Activated T-cell treated with anti-CD3 and anti-CD28 coated beads for 48 hours (primary cell): ENCODE measurements at regions not wholly inside any gene's neighbourhood (a gene's known extent, or its start where the extent isn't known, plus 50 kb on each side); places are given as distances from the start of the nearest gene placed in this dataset.
"Not testable (repeated sequence)": the region's sequence is repeated elsewhere in the genome, so short reads cannot be mapped to it uniquely, and the experiment has no call there.

Experiments
- DNase-seq: peaks from one replicate; pipeline ENCODE4 v3.0.0-alpha.2; 2020; ENCODE audit warnings: low read depth

DNA sequence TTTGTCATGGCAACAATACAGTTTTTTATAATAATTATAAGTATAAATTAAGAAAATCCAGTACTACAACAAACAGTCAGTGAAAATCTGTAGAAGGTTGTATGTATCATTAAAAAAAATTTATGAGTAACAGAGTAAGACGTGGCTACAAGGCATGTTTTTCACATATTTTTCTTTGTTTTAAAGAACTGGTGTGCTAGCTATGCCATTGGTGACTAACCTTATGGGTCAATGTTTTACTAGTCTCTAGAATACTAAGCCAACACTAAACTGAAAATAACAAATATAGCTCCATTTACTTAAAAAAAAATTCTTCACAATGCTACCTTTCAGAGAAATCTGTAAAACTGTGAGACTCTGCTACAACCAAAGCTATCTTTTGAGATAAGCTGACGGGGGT lies 261.5 kb downstream of the ADGRL2 start:
- no peak for DNase-seq

DNA sequence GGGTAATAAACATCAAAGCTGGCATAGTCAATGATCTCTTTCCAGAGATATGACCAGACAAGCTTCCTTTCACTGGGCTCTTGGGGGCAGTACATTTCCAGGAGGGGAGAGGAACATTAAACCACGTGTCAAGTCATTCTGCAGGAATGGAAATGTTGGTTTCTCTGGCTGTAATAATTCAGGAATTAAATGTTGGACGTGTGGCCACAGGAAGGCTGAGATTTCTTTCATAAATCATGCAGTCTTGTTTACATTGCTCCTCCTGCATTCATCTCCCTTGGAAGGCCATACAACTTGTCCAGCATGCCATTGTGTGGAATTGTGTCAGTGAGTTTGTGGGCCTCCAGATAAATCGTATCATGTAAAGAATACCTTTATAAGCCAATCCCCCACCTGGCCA lies 259.2 kb downstream of the ADGRL2 start:
- DNase-seq = no peak

- DNase-seq = no peak
These were observed 256.3 kb downstream of the ADGRL2 start for GRCh38 chr1:82057011-82057410.

GRCh38 chr1:82055375-82055774 lies 254.6 kb downstream of the ADGRL2 start:
- not testable (repeated sequence) for DNase-seq

DNA sequence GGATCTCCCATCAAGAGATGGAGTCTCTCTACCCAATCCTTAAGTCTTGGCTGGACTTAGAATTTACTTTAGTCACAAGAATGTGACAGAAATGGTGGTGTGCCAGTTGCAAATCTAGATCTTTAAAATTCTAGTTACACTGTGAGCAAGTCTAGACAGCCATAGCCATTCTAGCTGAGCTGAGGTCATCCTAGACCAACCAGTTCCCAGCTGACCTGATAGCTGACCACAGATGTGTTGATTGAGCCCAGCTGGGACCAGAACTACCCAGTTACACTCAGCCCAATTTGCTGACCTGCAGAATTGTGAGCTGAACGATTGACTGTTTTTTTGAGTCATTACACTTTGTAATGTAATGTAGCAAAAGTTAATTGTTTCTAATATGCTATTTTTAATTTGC lies 251.8 kb downstream of the ADGRL2 start:
- no peak for DNase-seq

- no peak for DNase-seq
These were observed 247.9 kb downstream of the ADGRL2 start for GRCh38 chr1:82048596-82048995.

DNA sequence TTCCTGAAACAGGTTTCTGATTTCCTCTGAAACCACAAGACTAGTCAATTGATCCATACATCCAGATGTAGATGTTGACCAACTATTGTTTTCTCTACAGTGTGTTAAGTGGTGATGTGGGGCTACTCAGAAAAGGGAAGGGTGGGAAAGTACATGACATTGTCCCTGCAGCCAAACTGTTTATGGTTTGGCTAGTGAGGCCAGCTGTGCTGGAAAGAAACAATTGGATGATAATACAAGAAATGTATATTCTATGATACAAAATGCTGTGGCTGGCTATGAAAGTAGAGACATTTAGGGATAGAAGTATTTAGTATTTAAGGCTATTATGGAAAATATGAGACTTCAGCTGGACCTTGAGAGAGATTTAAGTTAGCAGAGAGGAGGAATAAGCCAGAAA lies 244.5 kb downstream of the ADGRL2 start:
- no peak for DNase-seq

DNA sequence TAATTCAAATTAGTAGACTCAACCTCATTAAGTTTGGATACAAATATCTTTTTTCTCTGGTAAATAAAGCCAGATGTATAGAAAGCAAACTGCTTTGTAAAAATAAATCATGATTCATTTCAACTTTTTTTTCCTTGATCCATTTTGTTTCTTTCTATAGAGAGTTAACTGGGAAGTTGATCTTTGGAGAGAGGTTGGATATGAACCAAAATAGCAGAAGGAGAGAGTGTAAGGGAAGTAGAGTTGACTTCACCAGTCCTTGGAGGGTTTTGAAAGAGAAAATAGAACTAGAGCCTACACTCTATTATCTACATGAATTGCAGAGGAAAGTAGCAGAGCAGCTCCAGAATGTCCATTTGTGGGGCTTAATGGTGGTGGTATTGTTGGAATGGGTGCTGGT lies 243.8 kb downstream of the ADGRL2 start:
- DNase-seq = no peak

DNA sequence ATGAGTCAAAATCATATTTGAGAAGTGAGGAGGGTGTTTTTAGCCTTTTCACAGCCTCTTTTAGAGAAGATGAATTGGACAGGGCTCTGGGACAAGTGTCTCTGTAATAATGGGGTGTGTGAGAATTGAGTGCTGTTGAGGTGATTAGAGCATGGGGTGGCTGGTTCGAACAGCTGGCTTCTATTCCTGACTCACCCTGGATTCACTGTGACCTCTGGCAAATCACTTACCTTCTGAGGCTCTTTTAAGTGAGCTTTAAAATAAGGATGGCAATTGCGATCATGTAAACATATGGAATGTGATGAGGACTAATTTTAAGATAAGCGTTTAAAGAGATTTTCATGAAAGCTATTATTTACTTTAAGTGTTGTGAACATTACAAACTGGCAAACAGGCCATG lies 243.4 kb downstream of the ADGRL2 start:
- DNase-seq = no peak

GRCh38 chr1:82042306-82043060 lies 241.7 kb downstream of the ADGRL2 start:
- no peak for DNase-seq
